Inferior parietal cortex (tissue), 1 donor: ENCODE measurements at regions not wholly inside any gene's neighbourhood (a gene's known extent, or its start where the extent isn't known, plus 50 kb on each side); places are given as distances from the start of the nearest gene placed in this dataset.
"Not testable (repeated sequence)": the region's sequence is repeated elsewhere in the genome, so short reads cannot be mapped to it uniquely, and the experiment has no call there.

Experiments used
- DNase-seq: peaks from one replicate; pipeline ENCODE4 v3.0.0-alpha.2; 2016; ENCODE audit errors: extremely low spot score

GRCh38 chr12:91743280-91743679 is 402.4 kb downstream of the BTG1 start:
- no peak for DNase-seq

- DNase-seq, result no peak
These were observed 403.7 kb downstream of the BTG1 start for GRCh38 chr12:91741932-91742331.

- DNase-seq, result not testable (repeated sequence)
These were observed 411.8 kb downstream of the BTG1 start for GRCh38 chr12:91733846-91734245.

GRCh38 chr12:91732086-91732485 is 413.6 kb downstream of the BTG1 start:
- DNase-seq, result no peak

- DNase-seq, result no peak
These were observed 416.1 kb downstream of the BTG1 start for GRCh38 chr12:91729543-91729942.

GRCh38 chr12:91723191-91723590 is 422.5 kb downstream of the BTG1 start:
- no peak for DNase-seq

GRCh38 chr12:91722072-91722471 is 423.6 kb downstream of the BTG1 start:
- no peak for DNase-seq

- no peak for DNase-seq
These were observed 424.6 kb downstream of the BTG1 start for GRCh38 chr12:91721023-91721422.

- DNase-seq, result no peak
These were observed 427.3 kb downstream of the BTG1 start for GRCh38 chr12:91718326-91718725.

- no peak for DNase-seq
These were observed 427.8 kb downstream of the BTG1 start for GRCh38 chr12:91717804-91718203.

- not testable (repeated sequence) for DNase-seq
These were observed 433.7 kb downstream of the BTG1 start for GRCh38 chr12:91711925-91712324.

- DNase-seq, result no peak
These were observed 439.2 kb downstream of the BTG1 start for GRCh38 chr12:91706466-91706865.

GRCh38 chr12:91704446-91704845 is 441.2 kb downstream of the BTG1 start:
- DNase-seq, result no peak

- no peak for DNase-seq
These were observed 442.0 kb downstream of the BTG1 start for GRCh38 chr12:91703491-91704283.

GRCh38 chr12:91702843-91703425 is 442.7 kb downstream of the BTG1 start:
- DNase-seq, result no peak

GRCh38 chr12:91695964-91696363 is 449.7 kb downstream of the BTG1 start:
- DNase-seq, result no peak

GRCh38 chr12:91695406-91695805 is 450.2 kb downstream of the BTG1 start:
- not testable (repeated sequence) for DNase-seq

GRCh38 chr12:91690531-91690930 is 455.1 kb downstream of the BTG1 start:
- no peak for DNase-seq

GRCh38 chr12:91687052-91688017 is 458.3 kb downstream of the BTG1 start:
- DNase-seq, result no peak

- no peak for DNase-seq
These were observed 459.7 kb downstream of the BTG1 start for GRCh38 chr12:91685917-91686316.

GRCh38 chr12:91681751-91682150 is 463.9 kb downstream of the BTG1 start:
- DNase-seq, result no peak

GRCh38 chr12:91680864-91681263 is 464.8 kb downstream of the BTG1 start:
- no peak for DNase-seq
